Chondrocyte (in vitro differentiated cells): ENCODE measurements at regions not wholly inside any gene's neighbourhood (a gene's known extent, or its start where the extent isn't known, plus 50 kb on each side); places are given as distances from the start of the nearest gene placed in this dataset.
"Not testable (repeated sequence)": the region's sequence is repeated elsewhere in the genome, so short reads cannot be mapped to it uniquely, and the experiment has no call there.

Experiments used
- DNase-seq: peaks from one replicate; pipeline ENCODE4 v3.0.0; 2021; ENCODE audit warnings: mixed read lengths, low spot score
- H3K27ac Mint-ChIP-seq: one replicate; pipeline ENCODE4 v1.8.0; 2021; ENCODE audit warnings: mild to moderate bottlenecking, moderate library complexity, mixed read lengths; ENCODE audit not compliant: unreplicated experiment
- H3K27me3 Mint-ChIP-seq: 2 replicates; pipeline ENCODE4 v1.8.0; 2021; ENCODE audit warnings: low read depth, mixed read lengths
- H3K36me3 Mint-ChIP-seq: 2 replicates; pipeline ENCODE4 v1.8.0; 2021; ENCODE audit warnings: low read depth, mixed read lengths
- H3K4me1 Mint-ChIP-seq: 2 replicates; pipeline ENCODE4 v1.8.0; 2021; ENCODE audit warnings: low read depth, mild to moderate bottlenecking, mixed read lengths
- H3K4me3 Mint-ChIP-seq: one replicate; pipeline ENCODE4 v1.8.0; 2021; ENCODE audit warnings: mild to moderate bottlenecking, moderate library complexity, mixed read lengths; ENCODE audit not compliant: unreplicated experiment
- H3K9me3 Mint-ChIP-seq: 2 replicates; pipeline ENCODE4 v1.8.0; 2021; ENCODE audit warnings: low read depth, mixed read lengths
- TF ChIP-seq, protein P1 (sequence below): fragments of 200-600 bp; sonication (generic); IDR thresholded peaks from 2 replicates; pipeline ENCODE4 v1.5.0; 2021; ENCODE audit warnings: antibody characterized with exemption, mild to moderate bottlenecking, moderate library complexity

DNA sequence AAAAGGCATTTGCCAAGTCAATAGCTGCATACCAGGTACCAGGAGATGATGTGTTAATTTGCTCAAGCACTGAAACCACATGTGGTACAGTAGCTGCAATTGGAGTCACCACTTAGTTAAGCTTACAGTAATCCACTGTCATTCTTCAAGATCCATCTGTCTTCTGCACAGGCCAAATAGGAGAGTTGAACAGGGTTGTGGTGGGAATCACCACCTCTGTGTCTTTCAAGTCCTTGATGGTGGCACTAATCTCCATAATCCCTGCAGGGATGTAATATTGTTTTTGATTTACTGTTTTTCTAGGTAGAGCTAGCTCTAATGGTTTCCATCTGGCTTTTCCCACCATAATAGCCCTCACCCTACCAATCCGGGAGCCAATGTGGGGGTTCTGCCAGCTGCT, 91.9 kb downstream of the FCRL5 start:
- Mint-ChIP-seq H3K9me3 (no peaks in the 10 kb centered on the region), H3K27ac (no peak overlapping the region)

DNA sequence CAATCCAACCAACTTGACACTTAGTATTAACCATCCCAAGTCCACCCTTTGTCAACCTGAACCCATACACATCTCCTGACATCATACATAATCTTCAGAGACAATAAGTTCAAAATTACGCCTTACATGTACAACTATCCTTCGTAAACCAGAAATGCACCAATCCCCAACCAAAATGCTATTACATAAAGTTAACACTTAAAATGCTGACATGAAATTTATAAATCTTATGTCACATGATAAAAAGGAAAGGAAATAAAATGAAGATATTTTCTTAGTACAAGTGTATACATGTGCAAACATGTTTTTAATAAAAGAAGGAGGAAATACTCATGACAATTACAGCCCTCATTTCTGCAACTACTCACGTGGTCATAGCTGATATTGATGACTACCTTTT, 95.0 kb downstream of the FCRL5 start:
- Mint-ChIP-seq H3K4me1 (no peaks in the 10 kb centered on the region), H3K36me3 (no peaks in the 10 kb centered on the region), H3K27ac (no peak overlapping the region), H3K9me3 (no peaks in the 10 kb centered on the region), H3K27me3 (peaks cover 19% of the 10 kb centered on the region), H3K4me3 (no peak overlapping the region)
- TF ChIP-seq, protein P1, sequence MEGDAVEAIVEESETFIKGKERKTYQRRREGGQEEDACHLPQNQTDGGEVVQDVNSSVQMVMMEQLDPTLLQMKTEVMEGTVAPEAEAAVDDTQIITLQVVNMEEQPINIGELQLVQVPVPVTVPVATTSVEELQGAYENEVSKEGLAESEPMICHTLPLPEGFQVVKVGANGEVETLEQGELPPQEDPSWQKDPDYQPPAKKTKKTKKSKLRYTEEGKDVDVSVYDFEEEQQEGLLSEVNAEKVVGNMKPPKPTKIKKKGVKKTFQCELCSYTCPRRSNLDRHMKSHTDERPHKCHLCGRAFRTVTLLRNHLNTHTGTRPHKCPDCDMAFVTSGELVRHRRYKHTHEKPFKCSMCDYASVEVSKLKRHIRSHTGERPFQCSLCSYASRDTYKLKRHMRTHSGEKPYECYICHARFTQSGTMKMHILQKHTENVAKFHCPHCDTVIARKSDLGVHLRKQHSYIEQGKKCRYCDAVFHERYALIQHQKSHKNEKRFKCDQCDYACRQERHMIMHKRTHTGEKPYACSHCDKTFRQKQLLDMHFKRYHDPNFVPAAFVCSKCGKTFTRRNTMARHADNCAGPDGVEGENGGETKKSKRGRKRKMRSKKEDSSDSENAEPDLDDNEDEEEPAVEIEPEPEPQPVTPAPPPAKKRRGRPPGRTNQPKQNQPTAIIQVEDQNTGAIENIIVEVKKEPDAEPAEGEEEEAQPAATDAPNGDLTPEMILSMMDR: no peak
- no peak for DNase-seq

More for the DNA sequence above, 91.9 kb downstream of the FCRL5 start:
- H3K36me3 Mint-ChIP-seq: no peaks in the 10 kb centered on the region
- DNase-seq: no peak
- peaks cover 18% of the 10 kb centered on the region for H3K27me3 Mint-ChIP-seq
- H3K4me1 Mint-ChIP-seq: no peaks in the 10 kb centered on the region
- TF ChIP-seq, protein P1: no peak
- H3K4me3 Mint-ChIP-seq: no peak overlapping the region

DNA sequence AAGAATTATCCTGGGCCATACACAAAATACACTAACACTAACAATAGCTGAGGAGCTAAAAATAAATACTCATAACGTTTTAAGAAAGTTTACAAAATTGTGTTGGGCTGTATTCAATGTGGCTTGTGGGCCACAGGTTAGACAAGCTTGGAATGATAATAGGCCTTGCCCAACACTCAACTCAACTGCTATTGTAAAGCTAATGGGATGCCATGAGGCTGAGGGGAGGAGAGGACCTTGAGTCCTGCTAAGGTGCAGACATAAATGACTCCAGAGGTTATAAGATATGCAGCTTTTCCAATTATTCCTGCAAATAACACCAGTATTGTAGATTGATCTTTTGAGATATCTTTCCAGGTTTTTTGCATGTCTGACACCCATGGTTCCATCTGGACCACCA, 97.0 kb downstream of the FCRL5 start:
- DNase-seq: no peak
- TF ChIP-seq, protein P1: no peak
- Mint-ChIP-seq H3K27me3 (peaks cover 25% of the 10 kb centered on the region), H3K4me3 (no peak overlapping the region), H3K9me3 (no peaks in the 10 kb centered on the region), H3K27ac (no peak overlapping the region), H3K4me1 (no peaks in the 10 kb centered on the region), H3K36me3 (no peaks in the 10 kb centered on the region)

DNA sequence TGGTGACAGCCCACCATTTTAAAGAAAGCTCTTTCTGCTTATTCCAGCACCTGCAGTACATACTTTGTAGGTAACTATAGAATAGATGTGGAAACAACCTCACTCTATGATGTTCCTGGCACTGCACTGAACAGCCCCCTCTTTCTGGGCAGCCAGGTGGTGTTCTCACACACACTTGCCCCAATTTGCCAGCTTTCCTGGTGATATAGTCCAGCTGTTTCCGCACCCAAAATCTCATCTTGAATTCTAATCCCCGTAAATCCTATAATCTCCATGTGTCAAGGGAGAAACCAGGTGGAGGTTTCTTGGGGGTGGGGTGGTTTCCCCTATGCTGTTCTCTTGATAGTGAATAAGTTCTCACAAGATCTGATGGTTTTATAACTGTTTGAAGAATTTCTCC, 102.2 kb downstream of the FCRL5 start:
- H3K4me3 Mint-ChIP-seq: no peak overlapping the region
- no peak overlapping the region for H3K27ac Mint-ChIP-seq

DNA sequence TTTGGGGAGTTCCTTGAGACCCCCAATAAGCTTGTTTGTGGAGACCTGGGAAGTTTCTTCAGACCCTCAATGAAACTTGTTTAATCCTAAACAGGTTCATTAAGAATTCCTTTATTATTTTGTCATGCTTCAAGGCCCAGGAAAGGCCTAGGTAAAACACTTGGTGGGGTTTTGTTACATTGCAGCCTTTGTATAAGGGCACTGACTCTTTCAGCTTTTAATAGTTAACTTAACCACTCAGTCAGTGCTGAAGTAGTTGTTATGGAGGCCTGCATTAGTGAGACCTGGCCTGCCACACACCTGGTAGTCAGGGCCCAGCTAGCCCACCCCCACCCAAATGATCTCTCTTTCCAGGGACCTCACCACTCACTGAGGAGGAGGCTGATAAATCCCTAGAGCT, 103.7 kb downstream of the FCRL5 start:
- no peaks in the 10 kb centered on the region for H3K4me1 Mint-ChIP-seq
- H3K36me3 Mint-ChIP-seq: no peaks in the 10 kb centered on the region
- peaks cover 17% of the 10 kb centered on the region for H3K27me3 Mint-ChIP-seq
- no peak overlapping the region for H3K4me3 Mint-ChIP-seq
- no peaks in the 10 kb centered on the region for H3K9me3 Mint-ChIP-seq
- TF ChIP-seq, protein P1: no peak
- no peak overlapping the region for H3K27ac Mint-ChIP-seq
- DNase-seq: no peak

More for the DNA sequence above, 102.2 kb downstream of the FCRL5 start:
- Mint-ChIP-seq H3K27me3 (peaks cover 19% of the 10 kb centered on the region), H3K4me1 (no peaks in the 10 kb centered on the region), H3K36me3 (no peaks in the 10 kb centered on the region), H3K9me3 (no peaks in the 10 kb centered on the region)
- TF ChIP-seq, protein P1: no peak
- no peak for DNase-seq

DNA sequence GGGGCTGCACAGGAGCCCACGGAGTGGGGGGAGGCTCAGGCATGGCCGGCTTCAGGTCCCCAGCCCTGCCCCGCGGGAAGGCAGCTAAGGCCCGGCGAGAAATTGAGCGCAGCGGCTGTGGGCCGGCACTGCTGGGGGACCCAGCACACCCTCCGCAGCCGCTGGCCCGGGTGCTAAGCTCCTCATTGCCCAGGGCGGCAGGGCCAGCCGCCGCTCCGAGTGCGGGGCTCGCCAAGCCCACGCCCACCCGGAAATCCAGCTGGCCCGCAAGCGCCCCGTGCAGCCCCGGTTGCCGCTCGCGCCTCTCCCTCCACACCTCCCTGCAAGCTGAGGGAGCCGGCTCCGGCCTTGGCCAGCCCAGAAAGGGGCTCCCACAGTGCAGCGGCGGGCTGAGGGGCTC, 106.0 kb downstream of the FCRL5 start:
- H3K36me3 Mint-ChIP-seq, H3K4me1 Mint-ChIP-seq, DNase-seq, H3K27ac Mint-ChIP-seq, H3K4me3 Mint-ChIP-seq, H3K9me3 Mint-ChIP-seq: not testable (repeated sequence)
- H3K27me3 Mint-ChIP-seq: peaks cover 12% of the 10 kb centered on the region

DNA sequence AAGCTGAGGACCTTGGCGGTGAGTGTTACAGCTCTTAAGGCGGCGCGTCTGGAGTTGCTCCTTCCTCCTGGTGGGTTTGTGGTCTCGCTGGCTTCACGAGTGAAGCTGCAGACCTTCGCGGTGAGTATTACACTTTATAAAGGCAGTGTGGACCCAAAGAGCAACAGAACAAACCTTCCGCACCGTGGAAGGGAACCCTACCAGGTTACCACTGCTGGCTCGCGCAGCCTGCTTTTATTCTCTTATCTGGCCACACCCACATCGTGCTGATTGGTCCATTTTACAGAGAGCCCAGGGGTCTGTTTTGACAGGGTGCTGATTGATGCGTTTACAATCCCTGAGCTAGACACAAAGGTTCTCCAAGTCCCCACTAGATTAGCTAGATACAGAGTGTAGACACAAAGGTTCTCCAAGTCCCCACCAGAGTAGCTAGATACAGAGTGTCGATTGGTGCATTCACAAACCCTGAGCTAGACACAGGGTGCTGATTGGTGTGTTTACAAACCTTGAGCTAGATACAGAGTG, 106.6 kb downstream of the FCRL5 start:
- DNase-seq, H3K9me3 Mint-ChIP-seq, H3K36me3 Mint-ChIP-seq, H3K4me1 Mint-ChIP-seq, H3K4me3 Mint-ChIP-seq, H3K27ac Mint-ChIP-seq: not testable (repeated sequence)
- peaks cover 11% of the 10 kb centered on the region for H3K27me3 Mint-ChIP-seq
